ENCODE measurements at regions not wholly inside any gene's neighbourhood (a gene's known extent, or its start where the extent isn't known, plus 50 kb on each side); places are given as distances from the start of the nearest gene placed in this dataset.
"Not testable (repeated sequence)": the region's sequence is repeated elsewhere in the genome, so short reads cannot be mapped to it uniquely, and the experiment has no call there.

- DNase-seq = no peak
Measured at GRCh38 chr1:187549540-187549939, 720.8 kb downstream of the PLA2G4A start.

- no peak for DNase-seq
Measured at GRCh38 chr1:187551061-187551460, 722.3 kb downstream of the PLA2G4A start.

- no peak for DNase-seq
Measured at GRCh38 chr1:187563191-187563590, 734.4 kb downstream of the PLA2G4A start.

- DNase-seq = no peak
Measured at GRCh38 chr1:187566354-187566753, 737.6 kb downstream of the PLA2G4A start.

GRCh38 chr1:187568067-187568466 is 739.3 kb downstream of the PLA2G4A start:
- DNase-seq = peak; percentile 47 to 72

GRCh38 chr1:187570166-187570565 is 741.4 kb downstream of the PLA2G4A start:
- DNase-seq = no peak

- DNase-seq = no peak
Measured at GRCh38 chr1:187577610-187578009, 748.9 kb downstream of the PLA2G4A start.

GRCh38 chr1:187588917-187589316 is 760.2 kb downstream of the PLA2G4A start:
- no peak for DNase-seq

- no peak for DNase-seq
Measured at GRCh38 chr1:187605736-187606135, 777.0 kb downstream of the PLA2G4A start.

- not testable (repeated sequence) for DNase-seq
Measured at GRCh38 chr1:187615853-187616735, 787.3 kb downstream of the PLA2G4A start.

GRCh38 chr1:187616830-187617229 is 788.1 kb downstream of the PLA2G4A start:
- not testable (repeated sequence) for DNase-seq

GRCh38 chr1:187617776-187618175 is 789.0 kb downstream of the PLA2G4A start:
- DNase-seq = no peak

- DNase-seq = no peak
Measured at GRCh38 chr1:187619175-187619574, 790.4 kb downstream of the PLA2G4A start.

GRCh38 chr1:187621951-187622350 is 793.2 kb downstream of the PLA2G4A start:
- no peak for DNase-seq

- no peak for DNase-seq
Measured at GRCh38 chr1:187622545-187622944, 793.8 kb downstream of the PLA2G4A start.

- DNase-seq = no peak
Measured at GRCh38 chr1:187624812-187625545, 796.2 kb downstream of the PLA2G4A start.

- DNase-seq = peak; percentile 90 to 92
Measured at GRCh38 chr1:187626056-187626455, 797.3 kb downstream of the PLA2G4A start.

- no peak for DNase-seq
Measured at GRCh38 chr1:187627516-187627915, 798.8 kb downstream of the PLA2G4A start.

GRCh38 chr1:187629075-187629474 is 800.3 kb downstream of the PLA2G4A start:
- DNase-seq = no peak

- DNase-seq = no peak
Measured at GRCh38 chr1:187630653-187631380, 802.1 kb downstream of the PLA2G4A start.

- no peak for DNase-seq
Measured at GRCh38 chr1:187631381-187631675, 802.6 kb downstream of the PLA2G4A start.

- no peak for DNase-seq
Measured at GRCh38 chr1:187631984-187632383, 803.2 kb downstream of the PLA2G4A start.

GRCh38 chr1:187634940-187635339 is 806.2 kb downstream of the PLA2G4A start:
- DNase-seq = no peak
